Activated CD4-positive, alpha-beta T cell treated with anti-CD3 and anti-CD28 coated beads, Interleukin-2, amount 50 U/mL, for 24 hours (primary cell): ENCODE measurements at regions not wholly inside any gene's neighbourhood (a gene's known extent, or its start where the extent isn't known, plus 50 kb on each side); places are given as distances from the start of the nearest gene placed in this dataset.

Experiments used
- DNase-seq, 2 donors: peaks; one replicate each; pipeline ENCODE4 v3.0.0-alpha.2; 2020; ENCODE audit warnings: low read depth in 1 of 2, low spot score in 1 of 2

GRCh38 chr2:176709149-176709951 lies 440.1 kb downstream of the MTX2 start:
- DNase-seq = no peak

GRCh38 chr2:176709991-176710390 lies 440.7 kb downstream of the MTX2 start:
- DNase-seq = no peak

- no peak for DNase-seq
Measured at GRCh38 chr2:176710657-176711186, 441.5 kb downstream of the MTX2 start.

GRCh38 chr2:176725873-176726645 lies 456.8 kb downstream of the MTX2 start:
- DNase-seq = no peak

GRCh38 chr2:176727696-176728095 lies 458.5 kb downstream of the MTX2 start:
- DNase-seq = no peak

- no peak for DNase-seq
Measured at GRCh38 chr2:176729706-176730569, 460.7 kb downstream of the MTX2 start.

GRCh38 chr2:176732780-176733179 lies 463.5 kb downstream of the MTX2 start:
- DNase-seq = no peak

- no peak for DNase-seq
Measured at GRCh38 chr2:176733698-176734430, 464.6 kb downstream of the MTX2 start.

- no peak for DNase-seq
Measured at GRCh38 chr2:176734868-176735267, 465.6 kb downstream of the MTX2 start.

GRCh38 chr2:176742271-176742670 lies 470.3 kb upstream of the HNRNPA3 start:
- DNase-seq = no peak

- no peak for DNase-seq
Measured at GRCh38 chr2:176743671-176744070, 468.9 kb upstream of the HNRNPA3 start.

GRCh38 chr2:176744146-176744545 lies 468.4 kb upstream of the HNRNPA3 start:
- no peak for DNase-seq

GRCh38 chr2:176745543-176746200 lies 466.9 kb upstream of the HNRNPA3 start:
- DNase-seq = no peak

GRCh38 chr2:176746411-176746810 lies 466.2 kb upstream of the HNRNPA3 start:
- no peak for DNase-seq

GRCh38 chr2:176747506-176747905 lies 465.1 kb upstream of the HNRNPA3 start:
- no peak for DNase-seq

GRCh38 chr2:176747928-176748327 lies 464.7 kb upstream of the HNRNPA3 start:
- DNase-seq = no peak

- no peak for DNase-seq
Measured at GRCh38 chr2:176748662-176749061, 463.9 kb upstream of the HNRNPA3 start.

GRCh38 chr2:176751314-176752227 lies 461.0 kb upstream of the HNRNPA3 start:
- no peak for DNase-seq

- DNase-seq = no peak
Measured at GRCh38 chr2:176752295-176752694, 460.3 kb upstream of the HNRNPA3 start.
